ENCODE measurements at regions not wholly inside any gene's neighbourhood (a gene's known extent, or its start where the extent isn't known, plus 50 kb on each side); places are given as distances from the start of the nearest gene placed in this dataset.

- ChIA-PET CTCF (no interaction called here), POLR2A (no interaction called here)
- no peak overlapping the region for H3K4me3 Mint-ChIP-seq
- H3K27me3 Mint-ChIP-seq: no peaks in the 10 kb centered on the region
- Histone ChIP-seq H3K36me3 (ENCODE audit: insufficient read depth, low read length) (no peaks in the 10 kb centered on the region), H3K4me1 (ENCODE audit: insufficient read depth, low read length) (no peaks in the 10 kb centered on the region), H3K4me3 (ENCODE audit: low read length) (no peak overlapping the region), H3K9me3 (ENCODE audit: control insufficient read depth in 1 of 2, insufficient read depth in 1 of 2, low read length in 2 of 2) (peaks cover 0 to 8% of the 10 kb centered on the region in 2 experiments), H3K27me3 (ENCODE audit: control insufficient read depth in 1 of 2, insufficient read depth in 2 of 2, low read length in 2 of 2) (no peaks in the 10 kb centered on the region), H3K27ac (ENCODE audit: low read depth in 1 of 2, low read length in 2 of 2) (no peak overlapping the region)
- no peak overlapping the region for H3K27ac Mint-ChIP-seq
- DNase-seq: no peak
- TF ChIP-seq CTCF (IDR thresholded peaks at IDR 0.05): no peak
- ATAC-seq (ENCODE audit: poor library complexity): no peak
- no peaks in the 10 kb centered on the region for H3K36me3 Mint-ChIP-seq (ENCODE audit: low read depth)
- H3K9me3 Mint-ChIP-seq: peaks cover 13% of the 10 kb centered on the region
- no peaks in the 10 kb centered on the region for H3K4me1 Mint-ChIP-seq (ENCODE audit: low read depth)
- intact Hi-C loops (cut with DNase I, micrococcal nuclease): no loop called here
These were observed 571.1 kb upstream of the EYS start for GRCh38 chr6:66278115-66278514.

- TF ChIP-seq CTCF (IDR thresholded peaks at IDR 0.05): no peak
- Histone ChIP-seq H3K9me3 (ENCODE audit: control insufficient read depth in 1 of 2, insufficient read depth in 1 of 2, low read length in 2 of 2) (peaks cover 0 to 8% of the 10 kb centered on the region in 2 experiments), H3K27ac (ENCODE audit: low read depth in 1 of 2, low read length in 2 of 2) (no peak overlapping the region), H3K27me3 (ENCODE audit: control insufficient read depth in 1 of 2, insufficient read depth in 2 of 2, low read length in 2 of 2) (no peaks in the 10 kb centered on the region), H3K4me1 (ENCODE audit: insufficient read depth, low read length) (no peaks in the 10 kb centered on the region), H3K36me3 (ENCODE audit: insufficient read depth, low read length) (no peaks in the 10 kb centered on the region), H3K4me3 (ENCODE audit: low read length) (no peak overlapping the region)
- ChIA-PET POLR2A (no interaction called here), CTCF (no interaction called here)
- peaks cover 13% of the 10 kb centered on the region for H3K9me3 Mint-ChIP-seq
- H3K4me1 Mint-ChIP-seq (ENCODE audit: low read depth): no peaks in the 10 kb centered on the region
- no peaks in the 10 kb centered on the region for H3K27me3 Mint-ChIP-seq
- no peak overlapping the region for H3K27ac Mint-ChIP-seq
- H3K36me3 Mint-ChIP-seq (ENCODE audit: low read depth): no peaks in the 10 kb centered on the region
- H3K4me3 Mint-ChIP-seq: no peak overlapping the region
- DNase-seq (no peak), ATAC-seq (ENCODE audit: poor library complexity) (no peak)
- intact Hi-C loops (cut with DNase I, micrococcal nuclease): no loop called here
These were observed 570.4 kb upstream of the EYS start for GRCh38 chr6:66277400-66277799.

GRCh38 chr6:66265737-66266136 lies 558.7 kb upstream of the EYS start:
- H3K9me3 ChIP-seq (ENCODE audit: control insufficient read depth in 1 of 2, insufficient read depth in 1 of 2, low read length in 2 of 2): peaks cover 0 to 4% of the 10 kb centered on the region in 2 experiments
- H3K27ac ChIP-seq (ENCODE audit: low read depth in 1 of 2, low read length in 2 of 2): no peak overlapping the region
- H3K27me3 ChIP-seq (ENCODE audit: control insufficient read depth in 1 of 2, insufficient read depth in 2 of 2, low read length in 2 of 2): no peaks in the 10 kb centered on the region
- POLR2A ChIA-PET: no interaction called here
- intact Hi-C loops (cut with DNase I, micrococcal nuclease): no loop called here
- CTCF ChIA-PET: no interaction called here
- no peak for TF ChIP-seq CTCF (IDR thresholded peaks at IDR 0.05)
- no peak overlapping the region for H3K4me3 ChIP-seq (ENCODE audit: low read length)
- H3K4me3 Mint-ChIP-seq: no peak overlapping the region
- H3K36me3 Mint-ChIP-seq (ENCODE audit: low read depth): no peaks in the 10 kb centered on the region
- H3K9me3 Mint-ChIP-seq: peaks cover 9% of the 10 kb centered on the region
- H3K27me3 Mint-ChIP-seq: no peaks in the 10 kb centered on the region
- DNase-seq (no peak), ATAC-seq (ENCODE audit: poor library complexity) (no peak)
- no peak overlapping the region for H3K27ac Mint-ChIP-seq
- H3K4me1 Mint-ChIP-seq (ENCODE audit: low read depth): no peaks in the 10 kb centered on the region
- H3K4me1 ChIP-seq (ENCODE audit: insufficient read depth, low read length): no peaks in the 10 kb centered on the region
- H3K36me3 ChIP-seq (ENCODE audit: insufficient read depth, low read length): no peaks in the 10 kb centered on the region
